HG02571 (cell line): ENCODE measurements at regions not wholly inside any gene's neighbourhood (a gene's known extent, or its start where the extent isn't known, plus 50 kb on each side); places are given as distances from the start of the nearest gene placed in this dataset.
"Not testable (repeated sequence)": the region's sequence is repeated elsewhere in the genome, so short reads cannot be mapped to it uniquely, and the experiment has no call there.

Experiments used
- ATAC-seq: cut with Tn5 transposase; IDR thresholded peaks from one replicate; pipeline ENCODE4 v1.9.1; 2021; ENCODE audit warnings: mild to moderate bottlenecking, moderate library complexity; ENCODE audit not compliant: unreplicated experiment

GRCh38 chr6:125643967-125644661, 105.3 kb upstream of the HEY2 start:
- ATAC-seq = not testable (repeated sequence)

- ATAC-seq = no peak
Observed at GRCh38 chr6:125647391-125647790, 102.0 kb upstream of the HEY2 start.

GRCh38 chr6:125653752-125654151, 95.7 kb upstream of the HEY2 start:
- ATAC-seq = not testable (repeated sequence)

- ATAC-seq = no peak
Observed at GRCh38 chr6:125655511-125655910, 93.9 kb upstream of the HEY2 start.

- ATAC-seq = no peak
Observed at GRCh38 chr6:125656287-125656870, 93.1 kb upstream of the HEY2 start.

GRCh38 chr6:125658136-125658535, 91.3 kb upstream of the HEY2 start:
- no peak for ATAC-seq

- no peak for ATAC-seq
Observed at GRCh38 chr6:125658759-125659431, 90.5 kb upstream of the HEY2 start.

- no peak for ATAC-seq
Observed at GRCh38 chr6:125659887-125660286, 89.5 kb upstream of the HEY2 start.

- ATAC-seq = no peak
Observed at GRCh38 chr6:125662296-125662695, 87.1 kb upstream of the HEY2 start.

GRCh38 chr6:125665295-125665814, 84.1 kb upstream of the HEY2 start:
- no peak for ATAC-seq

- no peak for ATAC-seq
Observed at GRCh38 chr6:125667326-125667725, 82.1 kb upstream of the HEY2 start.

- ATAC-seq = no peak
Observed at GRCh38 chr6:125668071-125668470, 81.4 kb upstream of the HEY2 start.

GRCh38 chr6:125670568-125670967, 78.9 kb upstream of the HEY2 start:
- no peak for ATAC-seq

GRCh38 chr6:125671323-125671722, 78.1 kb upstream of the HEY2 start:
- ATAC-seq = no peak

- no peak for ATAC-seq
Observed at GRCh38 chr6:125674230-125674629, 75.2 kb upstream of the HEY2 start.

GRCh38 chr6:125678601-125679000, 70.8 kb upstream of the HEY2 start:
- ATAC-seq = no peak

- ATAC-seq = no peak
Observed at GRCh38 chr6:125679128-125679527, 70.3 kb upstream of the HEY2 start.

GRCh38 chr6:125679651-125680050, 69.8 kb upstream of the HEY2 start:
- ATAC-seq = no peak

- no peak for ATAC-seq
Observed at GRCh38 chr6:125682939-125683338, 66.5 kb upstream of the HEY2 start.

- ATAC-seq = no peak
Observed at GRCh38 chr6:125688138-125688537, 61.3 kb upstream of the HEY2 start.

GRCh38 chr6:125693480-125693879, 56.0 kb upstream of the HEY2 start:
- ATAC-seq = no peak

GRCh38 chr6:125699591-125699990, 49.8 kb upstream of the HEY2 start:
- ATAC-seq = no peak
